WTC11 (cell line): ENCODE measurements at regions not wholly inside any gene's neighbourhood (a gene's known extent, or its start where the extent isn't known, plus 50 kb on each side); places are given as distances from the start of the nearest gene placed in this dataset.

ENCODE experiments used
- CREB1 ChIP-seq: sonication (generic); formaldehyde crosslinking; IDR thresholded peaks from 2 replicates; pipeline ENCODE4 v1.8.0; 2023; ENCODE audit warnings: mild to moderate bottlenecking, missing genetic modification reagents
- ETV6 ChIP-seq: sonication (generic); formaldehyde crosslinking; IDR thresholded peaks from 2 replicates; pipeline ENCODE4 v1.8.1; 2022; ENCODE audit warnings: mild to moderate bottlenecking, missing genetic modification reagents
- NFE2L1 ChIP-seq: sonication (generic); formaldehyde crosslinking; IDR thresholded peaks from 2 replicates; pipeline ENCODE4 v1.8.1; 2023; ENCODE audit warnings: missing genetic modification reagents
- OVOL2 ChIP-seq: fragments of 250-450 bp; sonication (Bioruptor Pico); IDR thresholded peaks from 2 replicates; pipeline ENCODE4 v1.9.0; 2021; ENCODE audit warnings: mild to moderate bottlenecking, borderline replicate concordance
- RORB ChIP-seq: fragments of 250-450 bp; sonication (Bioruptor Pico); IDR thresholded peaks from 2 replicates; pipeline ENCODE4 v1.9.0; 2021; ENCODE audit warnings: mild to moderate bottlenecking
- SP1 ChIP-seq: sonication (generic); formaldehyde crosslinking; conservative IDR thresholded peaks from 2 replicates; pipeline ENCODE4 v1.8.1; 2022; ENCODE audit warnings: missing genetic modification reagents
- TEAD4 ChIP-seq: sonication (generic); formaldehyde crosslinking; IDR thresholded peaks from 2 replicates; pipeline ENCODE4 v1.8.0; 2022; ENCODE audit warnings: mild to moderate bottlenecking, missing genetic modification reagents
- TP53 ChIP-seq: sonication (generic); formaldehyde crosslinking; IDR thresholded peaks from 2 replicates; pipeline ENCODE4 v1.8.1; 2023; ENCODE audit warnings: mild to moderate bottlenecking, missing genetic modification reagents
- ZBTB21 ChIP-seq: sonication (generic); formaldehyde crosslinking; IDR thresholded peaks from 2 replicates; pipeline ENCODE4 v1.8.1; 2023; ENCODE audit warnings: mild to moderate bottlenecking, missing genetic modification reagents, borderline replicate concordance
- ZNF263 ChIP-seq: sonication (generic); formaldehyde crosslinking; IDR thresholded peaks from 2 replicates; pipeline ENCODE4 v1.8.1; 2022; ENCODE audit warnings: low read depth, mild to moderate bottlenecking, moderate library complexity, missing genetic modification reagents
- TF ChIP-seq, protein P1 (sequence below): fragments of 200-600 bp; IDR thresholded peaks from 2 replicates; pipeline ENCODE4 v1.8.0; 2022; ENCODE audit warnings: antibody characterized with exemption
- TF ChIP-seq, protein P2 (sequence below): sonication (generic); formaldehyde crosslinking; IDR thresholded peaks from 2 replicates; pipeline ENCODE4 v1.8.1; 2023; ENCODE audit warnings: mild to moderate bottlenecking, moderate library complexity, missing genetic modification reagents
- TF ChIP-seq, protein P3 (sequence below): sonication (generic); formaldehyde crosslinking; IDR thresholded peaks from 2 replicates; pipeline ENCODE4 v1.8.1; 2023; ENCODE audit warnings: mild to moderate bottlenecking, missing genetic modification reagents, moderate library complexity
- TF ChIP-seq, protein P4 (sequence below): sonication (generic); formaldehyde crosslinking; IDR thresholded peaks from 2 replicates; pipeline ENCODE4 v1.8.0; 2022; ENCODE audit warnings: mild to moderate bottlenecking, missing genetic modification reagents

DNA sequence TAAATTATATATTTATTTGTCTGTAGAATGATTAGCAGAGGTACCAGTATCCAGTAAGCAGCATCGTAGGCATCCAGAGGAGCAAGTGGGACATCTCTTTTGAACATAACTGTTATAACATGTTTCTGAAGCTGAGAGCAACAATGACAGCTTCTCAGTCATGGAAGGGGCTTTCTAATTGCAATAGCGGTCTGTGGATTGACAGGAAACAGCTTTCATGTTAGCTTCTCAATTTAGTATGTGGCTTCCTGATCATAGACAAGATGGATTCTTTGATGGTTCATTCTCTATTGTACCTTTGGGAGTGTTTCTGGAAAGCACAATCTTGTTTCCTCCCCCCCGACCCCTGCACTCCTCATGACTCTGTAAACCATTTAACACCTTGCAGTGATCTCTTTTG, 434.6 kb upstream of the GNPDA2 start:
- TF ChIP-seq TEAD4 (no peak), TP53 (CRISPR knock-in tag) (no peak), CREB1 (no peak), ZBTB21 (no peak), NFE2L1 (CRISPR knock-in tag) (no peak), ETV6 (CRISPR knock-in tag) (no peak), SP1 (CRISPR knock-in tag) (no peak), OVOL2 (CRISPR knock-in tag) (no peak), ZNF263 (CRISPR knock-in tag) (no peak), RORB (CRISPR knock-in tag) (no peak)
- TF ChIP-seq, protein P1, sequence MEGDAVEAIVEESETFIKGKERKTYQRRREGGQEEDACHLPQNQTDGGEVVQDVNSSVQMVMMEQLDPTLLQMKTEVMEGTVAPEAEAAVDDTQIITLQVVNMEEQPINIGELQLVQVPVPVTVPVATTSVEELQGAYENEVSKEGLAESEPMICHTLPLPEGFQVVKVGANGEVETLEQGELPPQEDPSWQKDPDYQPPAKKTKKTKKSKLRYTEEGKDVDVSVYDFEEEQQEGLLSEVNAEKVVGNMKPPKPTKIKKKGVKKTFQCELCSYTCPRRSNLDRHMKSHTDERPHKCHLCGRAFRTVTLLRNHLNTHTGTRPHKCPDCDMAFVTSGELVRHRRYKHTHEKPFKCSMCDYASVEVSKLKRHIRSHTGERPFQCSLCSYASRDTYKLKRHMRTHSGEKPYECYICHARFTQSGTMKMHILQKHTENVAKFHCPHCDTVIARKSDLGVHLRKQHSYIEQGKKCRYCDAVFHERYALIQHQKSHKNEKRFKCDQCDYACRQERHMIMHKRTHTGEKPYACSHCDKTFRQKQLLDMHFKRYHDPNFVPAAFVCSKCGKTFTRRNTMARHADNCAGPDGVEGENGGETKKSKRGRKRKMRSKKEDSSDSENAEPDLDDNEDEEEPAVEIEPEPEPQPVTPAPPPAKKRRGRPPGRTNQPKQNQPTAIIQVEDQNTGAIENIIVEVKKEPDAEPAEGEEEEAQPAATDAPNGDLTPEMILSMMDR: no peak
- TF ChIP-seq, protein P2, sequence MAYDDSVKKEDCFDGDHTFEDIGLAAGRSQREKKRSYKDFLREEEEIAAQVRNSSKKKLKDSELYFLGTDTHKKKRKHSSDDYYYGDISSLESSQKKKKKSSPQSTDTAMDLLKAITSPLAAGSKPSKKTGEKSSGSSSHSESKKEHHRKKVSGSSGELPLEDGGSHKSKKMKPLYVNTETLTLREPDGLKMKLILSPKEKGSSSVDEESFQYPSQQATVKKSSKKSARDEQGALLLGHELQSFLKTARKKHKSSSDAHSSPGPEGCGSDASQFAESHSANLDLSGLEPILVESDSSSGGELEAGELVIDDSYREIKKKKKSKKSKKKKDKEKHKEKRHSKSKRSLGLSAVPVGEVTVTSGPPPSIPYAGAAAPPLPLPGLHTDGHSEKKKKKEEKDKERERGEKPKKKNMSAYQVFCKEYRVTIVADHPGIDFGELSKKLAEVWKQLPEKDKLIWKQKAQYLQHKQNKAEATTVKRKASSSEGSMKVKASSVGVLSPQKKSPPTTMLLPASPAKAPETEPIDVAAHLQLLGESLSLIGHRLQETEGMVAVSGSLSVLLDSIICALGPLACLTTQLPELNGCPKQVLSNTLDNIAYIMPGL (CRISPR knock-in tag): no peak
- TF ChIP-seq, protein P3, sequence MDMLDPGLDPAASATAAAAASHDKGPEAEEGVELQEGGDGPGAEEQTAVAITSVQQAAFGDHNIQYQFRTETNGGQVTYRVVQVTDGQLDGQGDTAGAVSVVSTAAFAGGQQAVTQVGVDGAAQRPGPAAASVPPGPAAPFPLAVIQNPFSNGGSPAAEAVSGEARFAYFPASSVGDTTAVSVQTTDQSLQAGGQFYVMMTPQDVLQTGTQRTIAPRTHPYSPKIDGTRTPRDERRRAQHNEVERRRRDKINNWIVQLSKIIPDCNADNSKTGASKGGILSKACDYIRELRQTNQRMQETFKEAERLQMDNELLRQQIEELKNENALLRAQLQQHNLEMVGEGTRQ (CRISPR knock-in tag): no peak
- TF ChIP-seq, protein P4, sequence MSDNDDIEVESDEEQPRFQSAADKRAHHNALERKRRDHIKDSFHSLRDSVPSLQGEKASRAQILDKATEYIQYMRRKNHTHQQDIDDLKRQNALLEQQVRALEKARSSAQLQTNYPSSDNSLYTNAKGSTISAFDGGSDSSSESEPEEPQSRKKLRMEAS: no peak
